Activated T-cell treated with anti-CD3 and anti-CD28 coated beads, Interleukin-2, amount 50 U/mL, for 48 hours (primary cell): ENCODE measurements at regions not wholly inside any gene's neighbourhood (a gene's known extent, or its start where the extent isn't known, plus 50 kb on each side); places are given as distances from the start of the nearest gene placed in this dataset.

ENCODE experiments used
- DNase-seq, 2 experiments: peaks; one replicate each; pipeline ENCODE4 v3.0.0-alpha.2; 2020

DNA sequence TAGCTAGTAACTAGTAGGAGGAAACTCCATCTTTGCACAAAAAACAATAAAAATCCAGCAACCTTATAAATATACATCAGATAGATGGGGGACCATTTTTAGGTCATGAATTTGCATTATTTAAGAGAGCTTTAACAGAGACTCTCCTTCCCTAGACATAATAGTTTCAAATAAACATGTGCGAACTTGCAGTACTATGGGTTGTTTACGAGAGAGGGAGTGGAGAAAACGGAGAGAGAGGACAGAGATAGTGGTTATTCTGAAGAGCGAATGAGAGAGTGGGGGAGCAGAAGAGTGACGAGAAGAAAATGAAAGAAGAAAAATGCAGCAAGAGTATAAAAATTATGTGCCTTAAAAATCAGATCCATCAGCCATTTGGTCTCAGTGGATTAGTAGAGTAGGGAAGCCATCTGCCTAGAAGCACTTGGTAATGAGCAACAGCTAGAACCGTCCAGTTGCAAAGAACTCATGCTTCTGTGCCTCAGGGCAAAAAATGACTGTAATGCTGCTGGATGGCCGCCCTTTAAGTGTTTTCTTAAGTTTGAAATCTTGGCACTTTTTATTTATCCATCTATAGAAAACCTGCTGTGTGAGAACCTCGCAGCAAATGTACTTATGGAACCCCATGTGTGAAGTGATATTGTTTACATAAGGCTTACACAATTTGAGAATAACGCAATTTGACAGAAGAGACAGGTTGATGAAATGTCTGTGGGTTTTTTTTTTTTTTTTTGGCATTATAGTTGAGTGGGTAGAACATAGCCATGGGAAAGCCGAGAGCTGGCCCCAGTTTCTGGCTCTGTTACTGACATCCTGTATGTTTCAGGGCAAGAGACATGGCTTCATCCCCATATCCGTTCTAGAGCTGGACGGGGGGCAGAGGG is 95.6 kb upstream of the ZNF608 start:
- DNase-seq: no peak

DNA sequence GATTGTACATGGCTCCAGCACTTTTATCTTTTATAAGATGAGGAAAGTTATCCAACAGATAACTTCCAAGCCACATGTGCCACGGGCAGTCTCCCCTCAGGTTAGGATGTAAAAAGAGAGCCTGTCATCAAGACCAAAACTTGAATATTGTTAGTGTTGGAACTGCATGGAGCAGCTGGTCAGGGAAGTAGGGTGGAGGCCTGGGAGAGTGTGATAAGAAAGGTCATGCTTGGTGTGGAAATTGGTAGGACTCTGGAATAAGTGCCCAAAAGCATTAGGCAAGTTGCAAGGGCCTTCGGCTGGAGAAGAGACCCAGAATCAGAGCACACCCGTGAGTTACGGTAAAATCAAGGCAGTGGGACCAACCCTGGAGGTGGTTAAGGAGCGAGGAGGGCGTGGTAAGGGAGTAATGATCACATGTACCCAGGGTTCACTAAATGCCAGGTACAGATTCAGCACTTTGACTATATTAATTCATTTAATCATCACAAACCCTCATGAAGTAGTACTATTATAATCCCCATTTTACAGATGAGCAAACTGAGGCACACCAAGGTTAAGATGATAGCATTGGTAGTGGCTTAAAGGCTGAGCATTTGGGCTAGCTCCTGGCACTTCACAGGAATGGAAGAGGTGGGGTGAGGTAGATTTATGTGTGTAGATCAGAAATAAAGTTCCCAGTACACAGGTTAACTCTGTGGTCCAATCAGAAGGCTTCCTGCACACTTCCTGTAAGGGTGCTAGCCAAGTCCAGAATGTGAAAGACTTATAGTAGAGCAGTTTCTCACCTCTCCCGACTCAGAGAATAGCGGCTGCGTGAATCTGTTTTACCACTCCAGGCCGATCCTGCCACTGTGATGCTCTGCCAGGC is 96.5 kb upstream of the ZNF608 start:
- no peak for DNase-seq

- no peak for DNase-seq
These were observed 97.1 kb upstream of the ZNF608 start for GRCh38 chr5:124843596-124843899.

- DNase-seq: no peak
These were observed 98.0 kb upstream of the ZNF608 start for GRCh38 chr5:124844371-124844920.

DNA sequence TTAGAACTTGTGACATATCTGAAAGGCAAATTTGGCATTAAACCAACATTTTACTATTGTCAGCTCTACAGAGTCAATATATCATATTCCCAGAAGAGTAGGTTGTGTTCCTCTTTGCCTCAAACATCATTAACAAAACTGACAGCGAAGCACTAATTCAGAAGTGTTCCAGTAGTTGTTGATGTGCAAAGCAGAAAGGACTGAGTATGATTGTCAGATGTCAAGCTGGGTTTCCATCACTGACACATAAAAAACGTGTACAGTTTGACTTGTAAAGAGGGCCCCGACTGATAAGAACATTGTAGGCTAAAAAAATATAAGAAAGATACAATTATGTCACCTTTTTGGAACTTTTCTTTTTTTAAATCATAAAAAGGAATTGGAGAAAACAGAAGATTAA is 101.5 kb upstream of the ZNF608 start:
- no peak for DNase-seq

DNA sequence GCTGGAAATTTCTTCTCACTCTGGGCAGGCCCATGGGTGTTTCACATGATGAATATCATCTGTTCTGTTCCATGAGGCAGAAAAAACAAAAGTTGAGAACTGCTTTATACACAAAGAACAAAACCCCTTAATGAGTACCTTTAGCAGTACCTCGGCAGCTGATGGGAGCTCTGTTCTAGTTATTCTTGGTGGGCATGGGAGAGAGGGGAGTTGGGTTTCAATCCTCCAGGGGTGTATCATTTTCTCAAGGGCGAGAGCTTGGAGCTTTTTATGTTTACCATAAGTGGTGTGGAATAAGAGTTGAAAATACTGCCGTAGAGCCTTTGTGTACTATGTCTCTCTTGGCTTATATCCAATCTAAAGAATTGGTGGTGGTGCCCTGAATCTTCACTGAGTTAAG is 103.3 kb upstream of the ZNF608 start:
- no peak for DNase-seq

- DNase-seq: no peak
These were observed 110.3 kb upstream of the ZNF608 start for GRCh38 chr5:124856726-124857125.

- DNase-seq: no peak
These were observed 112.2 kb upstream of the ZNF608 start for GRCh38 chr5:124858612-124859011.

DNA sequence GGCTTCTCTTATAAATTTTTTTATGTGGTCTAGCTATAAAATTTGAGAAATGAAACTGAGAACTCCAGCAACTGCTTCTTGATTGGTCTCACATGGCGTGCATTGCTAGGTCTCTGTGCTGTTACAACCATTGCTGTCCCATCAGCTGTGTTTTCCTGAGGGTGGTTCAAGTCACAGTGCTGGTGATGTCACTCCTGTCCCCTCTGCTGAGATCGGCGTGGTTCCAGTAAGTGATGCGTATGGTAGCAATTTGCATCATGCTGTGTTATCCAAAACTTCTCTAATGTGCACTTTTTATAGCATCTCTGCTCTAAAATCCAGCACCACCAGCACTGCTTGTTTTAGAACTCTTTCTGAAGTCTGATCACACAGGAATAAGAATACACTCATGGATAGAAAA is 112.6 kb upstream of the ZNF608 start:
- no peak for DNase-seq

- no peak for DNase-seq
These were observed 113.3 kb upstream of the ZNF608 start for GRCh38 chr5:124859556-124860290.

GRCh38 chr5:124860291-124860655 is 113.8 kb upstream of the ZNF608 start:
- no peak for DNase-seq

- DNase-seq: no peak
These were observed 118.6 kb upstream of the ZNF608 start for GRCh38 chr5:124865066-124865465.

- DNase-seq: no peak
These were observed 119.3 kb upstream of the ZNF608 start for GRCh38 chr5:124865603-124866354.

DNA sequence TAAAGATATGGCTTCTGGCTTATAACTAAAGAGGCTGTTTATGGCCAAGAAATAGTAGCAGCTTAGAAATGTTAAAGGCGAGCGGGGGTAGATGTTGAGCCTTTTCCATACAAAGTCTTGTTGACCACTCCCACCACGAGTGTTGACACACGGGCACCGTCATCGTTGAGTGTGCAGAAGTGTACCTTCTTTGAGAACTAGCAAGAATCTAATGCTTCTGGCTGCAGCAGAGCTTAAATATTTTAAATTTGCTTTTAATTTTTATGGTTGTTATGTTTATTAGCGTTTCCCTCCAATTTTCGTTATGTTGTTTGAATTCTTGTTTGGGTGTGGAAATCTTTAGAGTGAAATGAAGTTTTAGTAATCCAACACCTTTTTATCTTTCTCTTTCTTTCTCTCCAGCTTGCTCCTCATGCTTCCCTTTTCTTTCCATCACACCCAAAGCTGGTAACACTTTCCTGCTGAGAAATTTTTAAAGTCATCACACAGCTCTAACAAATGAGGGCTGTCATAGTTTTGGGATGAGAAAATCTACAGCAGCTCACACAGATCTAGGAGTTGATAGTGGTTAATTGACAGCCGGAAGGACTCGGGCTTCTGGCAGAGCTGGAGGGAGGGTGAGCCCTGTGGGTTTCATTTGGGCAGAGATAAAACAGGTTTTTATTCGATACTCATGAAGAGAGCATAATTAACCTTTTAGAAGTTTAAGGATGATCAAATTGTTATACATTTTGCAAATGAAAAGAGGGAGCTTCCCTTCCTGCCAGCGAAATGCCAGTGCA is 120.1 kb upstream of the ZNF608 start:
- DNase-seq: no peak

DNA sequence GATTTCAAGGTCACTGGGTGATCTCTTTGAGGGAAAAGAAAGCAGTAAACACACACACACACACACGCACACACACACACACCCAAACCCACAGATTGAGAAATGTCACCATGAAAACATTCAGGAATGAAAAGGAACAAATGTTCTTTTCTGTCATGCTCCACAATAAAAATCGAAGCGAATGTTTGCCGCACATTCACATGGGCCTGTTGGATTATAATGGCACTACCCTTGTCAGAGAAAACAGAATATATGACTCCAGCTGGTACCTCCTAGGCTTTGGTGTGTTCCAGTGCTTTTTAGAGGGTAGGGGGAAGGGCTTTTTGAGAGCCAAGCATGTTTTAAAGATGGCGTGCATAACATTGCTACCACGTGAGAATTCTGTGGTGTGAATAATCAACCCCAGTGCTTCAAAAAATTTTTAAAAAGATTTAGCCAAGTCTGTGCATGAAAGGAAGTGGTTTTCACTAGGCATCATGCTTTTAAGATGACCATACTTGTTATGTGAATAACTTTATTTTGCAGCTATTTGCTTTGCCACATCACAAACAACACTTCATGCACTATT is 120.8 kb upstream of the ZNF608 start:
- DNase-seq: no peak

DNA sequence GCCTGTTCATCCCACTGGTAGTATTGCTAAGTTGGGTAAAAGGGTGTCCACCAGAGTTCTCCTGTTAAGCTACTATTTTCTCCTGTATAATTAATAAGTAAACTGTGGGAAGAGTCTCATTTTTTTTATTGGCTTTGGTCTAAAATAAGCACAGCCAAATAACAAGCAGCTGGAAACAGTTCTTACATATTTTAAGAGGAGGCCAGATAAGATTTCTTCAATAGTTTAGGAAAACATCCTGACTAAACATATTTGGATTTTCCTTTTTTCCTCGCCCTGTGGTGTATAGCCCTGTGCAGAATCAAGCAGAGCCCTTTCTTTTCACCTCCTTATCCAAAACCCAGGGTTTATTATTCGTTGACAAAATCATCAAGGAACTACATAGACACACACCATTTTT is 122.2 kb upstream of the ZNF608 start:
- no peak for DNase-seq

- DNase-seq: no peak
These were observed 123.1 kb upstream of the ZNF608 start for GRCh38 chr5:124869426-124870033.

DNA sequence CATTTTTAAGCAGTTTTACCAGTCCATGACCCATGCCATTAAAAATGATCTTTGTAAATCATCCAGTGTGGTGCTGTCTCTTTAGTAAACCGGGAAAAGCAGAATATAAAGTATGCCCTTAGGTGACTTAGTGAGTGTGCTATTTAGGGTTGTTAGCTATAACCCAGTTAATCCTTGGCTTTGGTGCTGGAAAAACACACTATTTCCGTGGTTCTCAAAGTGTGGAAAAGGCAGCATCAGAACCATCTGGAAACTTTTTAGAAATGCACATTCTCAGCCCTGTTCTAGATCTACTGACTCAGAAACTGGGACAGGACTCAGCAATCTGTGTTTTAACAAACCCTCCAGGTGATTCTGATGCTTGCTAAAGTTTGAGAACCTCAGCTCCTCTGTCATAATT is 123.6 kb upstream of the ZNF608 start:
- no peak for DNase-seq

GRCh38 chr5:124871303-124871702 is 124.9 kb upstream of the ZNF608 start:
- DNase-seq: no peak

- DNase-seq: no peak
These were observed 125.6 kb upstream of the ZNF608 start for GRCh38 chr5:124872086-124872485.

- DNase-seq: no peak
These were observed 126.2 kb upstream of the ZNF608 start for GRCh38 chr5:124872615-124873014.
